Astrocyte of the spinal cord (primary cell): ENCODE measurements at regions not wholly inside any gene's neighbourhood (a gene's known extent, or its start where the extent isn't known, plus 50 kb on each side); places are given as distances from the start of the nearest gene placed in this dataset.

Source experiments
- DNase-seq: peaks from one replicate; pipeline ENCODE4 v3.0.0; 2011; ENCODE audit warnings: low read depth, low spot score
- H3K4me3 ChIP-seq: 2 replicates; pipeline ENCODE4 v1.5.1; 2011; ENCODE audit warnings: low read depth, mild to moderate bottlenecking, low read length, moderate library complexity
- in situ Hi-C: cut with HindIII; loops from 2 replicates; pipeline ENCODE4 v1.10.0; 2017; ENCODE audit warnings: low sequenced_read_pairs
- TF ChIP-seq, protein P1 (sequence below): IDR thresholded peaks from 2 replicates; pipeline ENCODE4 v1.5.1; 2012; ENCODE audit warnings: low read depth, mild to moderate bottlenecking, low read length, inconsistent platforms

DNA sequence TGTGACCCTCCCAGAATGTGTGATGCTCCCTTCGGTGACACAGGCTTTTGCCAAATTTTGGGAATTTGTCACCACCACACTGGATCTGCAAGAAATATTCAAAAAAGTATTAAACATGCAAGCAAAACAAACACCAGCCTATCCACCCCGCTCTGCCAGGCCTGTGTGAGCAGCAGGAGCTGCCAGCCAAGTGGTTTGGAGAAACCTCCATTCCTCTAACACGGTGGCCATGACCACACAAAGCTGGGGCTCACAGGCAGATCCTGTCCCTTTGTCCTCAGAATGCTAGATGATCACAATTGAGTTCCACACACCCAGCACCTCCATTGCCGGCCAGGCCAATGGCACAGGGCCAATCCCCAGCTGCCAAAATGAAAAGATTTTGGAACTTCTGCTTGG, 261.9 kb upstream of the PPP2R2D start:
- DNase-seq, result no peak
- H3K4me3 ChIP-seq, result no peak overlapping the region
- TF ChIP-seq, protein P1, sequence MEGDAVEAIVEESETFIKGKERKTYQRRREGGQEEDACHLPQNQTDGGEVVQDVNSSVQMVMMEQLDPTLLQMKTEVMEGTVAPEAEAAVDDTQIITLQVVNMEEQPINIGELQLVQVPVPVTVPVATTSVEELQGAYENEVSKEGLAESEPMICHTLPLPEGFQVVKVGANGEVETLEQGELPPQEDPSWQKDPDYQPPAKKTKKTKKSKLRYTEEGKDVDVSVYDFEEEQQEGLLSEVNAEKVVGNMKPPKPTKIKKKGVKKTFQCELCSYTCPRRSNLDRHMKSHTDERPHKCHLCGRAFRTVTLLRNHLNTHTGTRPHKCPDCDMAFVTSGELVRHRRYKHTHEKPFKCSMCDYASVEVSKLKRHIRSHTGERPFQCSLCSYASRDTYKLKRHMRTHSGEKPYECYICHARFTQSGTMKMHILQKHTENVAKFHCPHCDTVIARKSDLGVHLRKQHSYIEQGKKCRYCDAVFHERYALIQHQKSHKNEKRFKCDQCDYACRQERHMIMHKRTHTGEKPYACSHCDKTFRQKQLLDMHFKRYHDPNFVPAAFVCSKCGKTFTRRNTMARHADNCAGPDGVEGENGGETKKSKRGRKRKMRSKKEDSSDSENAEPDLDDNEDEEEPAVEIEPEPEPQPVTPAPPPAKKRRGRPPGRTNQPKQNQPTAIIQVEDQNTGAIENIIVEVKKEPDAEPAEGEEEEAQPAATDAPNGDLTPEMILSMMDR, result no peak
- in situ Hi-C loops, result no loop called here

DNA sequence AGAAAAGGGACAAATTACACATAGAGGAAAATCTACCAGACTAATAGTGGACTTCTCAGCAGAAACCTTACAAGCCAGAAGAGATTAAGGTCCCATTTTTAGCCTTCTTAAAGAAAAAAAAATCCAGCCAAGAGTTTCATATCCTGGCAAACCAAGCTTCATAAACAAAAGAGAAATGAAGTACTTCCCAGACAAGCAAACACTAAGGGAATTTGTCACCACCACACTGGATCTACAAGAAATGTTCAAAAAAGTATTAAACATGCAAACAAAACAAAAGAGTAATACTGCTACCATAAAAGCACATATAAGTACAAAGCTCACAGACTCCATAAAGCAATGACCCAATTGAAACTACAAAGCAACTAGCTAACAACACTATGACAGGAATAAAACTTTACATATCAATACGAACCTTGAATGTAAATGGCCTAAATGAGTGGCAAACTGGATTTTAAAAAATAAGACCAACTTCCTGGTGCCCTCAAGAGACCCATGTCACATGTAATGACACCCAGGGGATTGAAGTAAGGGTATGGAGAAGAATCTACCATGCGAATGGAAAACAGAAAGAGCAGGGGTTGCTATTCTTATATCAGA, 260.7 kb upstream of the PPP2R2D start:
- TF ChIP-seq, protein P1, result no peak
- DNase-seq, result no peak
- no peak overlapping the region for H3K4me3 ChIP-seq
- in situ Hi-C loops, result no loop called here

DNA sequence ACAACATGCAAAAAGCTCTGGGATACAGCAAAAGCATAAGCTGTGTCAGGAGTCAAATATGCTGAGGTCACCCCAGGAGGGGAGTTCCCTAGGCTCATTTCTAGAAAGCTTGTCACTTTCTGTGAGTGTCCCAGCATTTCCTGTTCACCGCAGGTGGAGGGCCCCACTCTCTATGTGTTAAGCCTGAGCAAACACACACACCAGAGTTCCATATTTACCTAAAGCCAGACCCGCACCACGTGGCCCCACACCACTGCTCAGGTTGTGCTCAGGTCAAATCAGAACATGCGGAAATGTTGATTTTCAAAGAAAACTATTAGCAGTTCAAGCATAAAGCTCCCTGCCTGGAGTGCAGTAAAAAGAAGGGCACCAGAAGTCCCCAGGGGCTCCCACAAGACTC, 259.6 kb upstream of the PPP2R2D start:
- DNase-seq, result no peak
- TF ChIP-seq, protein P1, result no peak
- H3K4me3 ChIP-seq, result no peak overlapping the region
- in situ Hi-C loops, result no loop called here

DNA sequence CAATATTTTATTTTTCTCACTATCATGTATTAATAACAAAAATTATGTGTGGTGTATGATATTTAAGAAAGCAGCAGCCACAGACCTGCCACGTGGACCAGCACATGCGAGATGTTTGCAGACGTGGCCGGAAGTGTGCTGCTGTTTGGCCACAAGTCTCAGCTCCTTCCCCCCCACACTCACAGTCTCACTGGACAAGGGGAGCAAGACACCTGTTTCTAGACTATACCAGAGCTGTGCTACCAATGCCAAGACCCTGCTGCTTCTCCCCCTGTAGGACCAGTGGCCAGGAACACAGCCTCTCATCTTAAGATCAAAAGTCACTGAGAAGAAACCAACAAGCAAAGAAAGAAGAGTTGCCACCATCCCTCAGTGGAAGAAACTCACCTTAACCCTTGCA, 258.9 kb upstream of the PPP2R2D start:
- in situ Hi-C loops, result no loop called here
- H3K4me3 ChIP-seq, result no peak overlapping the region
- no peak for DNase-seq
- TF ChIP-seq, protein P1, result no peak

DNA sequence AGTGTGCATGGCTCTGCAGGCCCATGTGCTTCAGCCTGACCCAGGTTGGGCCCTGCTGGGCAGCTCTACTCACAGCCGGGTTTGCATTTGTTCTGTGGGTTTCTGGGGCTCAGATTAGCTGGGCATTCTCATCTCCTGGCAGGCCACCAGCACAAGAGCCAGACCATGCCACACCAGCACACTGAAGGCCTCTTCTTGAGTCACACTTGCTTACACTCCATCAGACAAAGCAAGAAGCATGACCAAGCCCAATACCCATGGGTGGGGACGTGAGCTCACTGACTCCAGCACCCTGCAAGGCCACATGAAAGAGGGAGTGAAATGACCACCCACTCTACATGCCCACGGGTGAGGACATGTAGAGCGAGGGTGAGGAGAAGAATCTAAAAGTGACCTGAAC, 257.8 kb upstream of the PPP2R2D start:
- no peak overlapping the region for H3K4me3 ChIP-seq
- TF ChIP-seq, protein P1, result no peak
- in situ Hi-C loops, result no loop called here
- DNase-seq, result no peak

DNA sequence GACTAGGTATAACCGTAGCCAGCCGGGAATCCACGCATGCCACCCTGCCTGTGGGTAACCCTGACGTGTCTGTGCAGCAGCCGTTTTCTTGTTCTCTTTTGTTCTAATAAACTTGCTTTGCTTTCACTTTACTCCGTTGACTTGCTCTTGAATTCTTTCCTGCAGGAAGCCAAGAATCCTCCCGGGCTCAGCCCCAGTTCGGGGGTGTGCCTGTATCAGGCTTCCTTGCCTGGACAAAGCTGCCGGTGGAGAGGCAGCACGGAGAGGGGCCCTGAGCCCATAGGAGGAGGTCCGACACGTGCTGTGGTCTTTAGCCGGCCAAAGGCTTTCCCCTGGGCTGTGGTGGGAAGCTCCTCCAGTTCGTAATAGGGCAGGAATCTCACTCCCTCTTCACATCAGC, 256.5 kb upstream of the PPP2R2D start:
- TF ChIP-seq, protein P1, result no peak
- in situ Hi-C loops, result no loop called here
- H3K4me3 ChIP-seq, result no peak overlapping the region
- no peak for DNase-seq
